ENCODE measurements at regions not wholly inside any gene's neighbourhood (a gene's known extent, or its start where the extent isn't known, plus 50 kb on each side); places are given as distances from the start of the nearest gene placed in this dataset.

DNA sequence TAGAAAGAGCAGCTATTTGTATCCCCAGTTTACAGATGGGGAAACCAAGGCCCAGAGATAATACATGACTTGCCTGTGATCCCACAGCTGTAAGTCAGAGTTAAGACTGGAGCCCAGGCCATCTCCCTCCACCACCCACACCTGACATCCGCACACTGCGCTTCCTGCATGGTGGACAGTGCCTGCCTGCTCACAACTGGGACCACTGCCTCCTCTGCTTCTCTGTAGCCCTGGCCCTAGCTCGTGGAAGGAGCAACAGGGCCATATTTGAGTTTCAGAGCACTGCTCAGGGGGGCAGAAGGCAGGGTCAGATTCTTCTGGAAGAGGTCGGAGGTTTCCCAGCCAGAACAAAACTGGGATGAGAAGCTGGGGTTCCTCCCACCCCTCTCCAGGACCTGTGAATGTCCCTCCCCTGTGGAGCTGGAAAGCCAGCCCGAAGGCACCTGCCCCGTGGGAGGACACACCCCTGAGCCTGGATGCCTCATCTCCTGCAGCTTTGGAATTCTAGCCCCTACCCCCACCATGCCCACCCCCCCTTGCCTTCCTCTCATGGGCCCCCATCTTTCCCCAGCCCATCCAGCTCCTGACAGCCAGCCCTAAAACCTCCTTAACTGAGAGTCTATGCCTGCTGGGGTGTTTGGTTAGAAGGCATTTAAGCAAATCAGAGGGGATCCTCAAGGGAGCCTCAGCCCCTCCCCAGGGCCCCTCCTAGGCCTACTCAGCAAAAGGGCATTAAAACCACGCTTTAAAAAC is 100.1 kb downstream of the TPRA1 start:
- Histone ChIP-seq H2AK5ac (ENCODE audit: low read depth, low read length) (no peak overlapping the region), H2BK20ac (ENCODE audit: low read depth, low read length) (no peak overlapping the region), H4K91ac (ENCODE audit: insufficient read depth, low read depth, low read length) (no peak overlapping the region), H3K9me1 (ENCODE audit: insufficient read depth, low read length) (no peaks in the 10 kb centered on the region), H2AFZ (replicated peaks; ENCODE audit: low read length, poor library complexity) (no peak overlapping the region), H3K9me3 (ENCODE audit: control insufficient read depth, insufficient read depth, low read length) (no peaks in the 10 kb centered on the region), H4K8ac (ENCODE audit: low read depth in 2 of 2, low read length in 2 of 2) (no peak overlapping the region), H3K36me3 (ENCODE audit: control insufficient read depth, insufficient read depth, low read length) (no peaks in the 10 kb centered on the region), H3K4me1 (ENCODE audit: control insufficient read depth, insufficient read depth, low read length) (no peaks in the 10 kb centered on the region), H2BK15ac (ENCODE audit: low read depth, low read length) (no peak overlapping the region), H2BK5ac (ENCODE audit: low read depth, low read length, poor library complexity, severe bottlenecking) (no peak overlapping the region), H3K27me3 (ENCODE audit: control insufficient read depth, insufficient read depth, low read length) (peaks cover 2% of the 10 kb centered on the region), H3K56ac (ENCODE audit: extremely low read depth, insufficient read depth, low read length) (no peak overlapping the region), H3K79me1 (ENCODE audit: low read depth in 1 of 2, low read length in 2 of 2) (no peaks in the 10 kb centered on the region), H2BK120ac (ENCODE audit: low read depth, low read length) (no peak overlapping the region), H2AK9ac (replicated peaks; ENCODE audit: low read depth, low read length, poor library complexity) (no peak overlapping the region), H3K27ac (ENCODE audit: insufficient read depth, low read length) (no peak overlapping the region), H3K14ac (replicated peaks; ENCODE audit: low read depth, low read length) (no peak overlapping the region), H3K4me3 (ENCODE audit: insufficient read depth, low read depth, low read length) (no peak overlapping the region), H4K20me1 (ENCODE audit: insufficient read depth, low read length) (no peaks in the 10 kb centered on the region), H3K23ac (ENCODE audit: low read depth, low read length) (no peak overlapping the region), H4K5ac (ENCODE audit: low read depth, low read length) (no peak overlapping the region), H3K4ac (ENCODE audit: low read depth, low read length) (no peak overlapping the region), H3K9ac (ENCODE audit: low read depth, low read length) (no peak overlapping the region), H3K18ac (ENCODE audit: low read depth, low read length) (no peak overlapping the region), H3K4me2 (ENCODE audit: low read depth, low read length) (no peak overlapping the region)
- TF ChIP-seq RFX5 (IDR thresholded peaks at IDR 0.05; ENCODE audit: low read depth, low read length) (no peak), SMC3 (IDR thresholded peaks at IDR 0.05; ENCODE audit: low read depth, low read length) (no peak), NFE2L2 (IDR thresholded peaks at IDR 0.05; ENCODE audit: low read depth, low read length) (no peak), CHD1 (IDR thresholded peaks at IDR 0.05; ENCODE audit: low read depth, low read length) (no peak), POLR2A (IDR thresholded peaks at IDR 0.05; ENCODE audit: low read depth, low read length) (no peak), BHLHE40 (IDR thresholded peaks at IDR 0.05; ENCODE audit: low read depth, low read length) (no peak), MXI1 (IDR thresholded peaks at IDR 0.05; ENCODE audit: borderline replicate concordance, low read depth, low read length) (no peak), RAD21 (IDR thresholded peaks at IDR 0.05; ENCODE audit: low read length) (no peak), MAZ (IDR thresholded peaks at IDR 0.05; ENCODE audit: borderline replicate concordance, low read depth, low read length) (no peak), FOS (IDR thresholded peaks at IDR 0.05; ENCODE audit: low read depth, low read length) (no peak), RCOR1 (IDR thresholded peaks at IDR 0.05; ENCODE audit: insufficient replicate concordance, low read length) (no peak), MAFK (IDR thresholded peaks at IDR 0.05; ENCODE audit: low read depth, low read length) (no peak), CEBPB (IDR thresholded peaks at IDR 0.05; ENCODE audit: low read depth, low read length) (no peak)
- TF ChIP-seq, protein P1, sequence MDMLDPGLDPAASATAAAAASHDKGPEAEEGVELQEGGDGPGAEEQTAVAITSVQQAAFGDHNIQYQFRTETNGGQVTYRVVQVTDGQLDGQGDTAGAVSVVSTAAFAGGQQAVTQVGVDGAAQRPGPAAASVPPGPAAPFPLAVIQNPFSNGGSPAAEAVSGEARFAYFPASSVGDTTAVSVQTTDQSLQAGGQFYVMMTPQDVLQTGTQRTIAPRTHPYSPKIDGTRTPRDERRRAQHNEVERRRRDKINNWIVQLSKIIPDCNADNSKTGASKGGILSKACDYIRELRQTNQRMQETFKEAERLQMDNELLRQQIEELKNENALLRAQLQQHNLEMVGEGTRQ (IDR thresholded peaks at IDR 0.05; ENCODE audit: low read depth, low read length): no peak
- TF ChIP-seq, protein P2, sequence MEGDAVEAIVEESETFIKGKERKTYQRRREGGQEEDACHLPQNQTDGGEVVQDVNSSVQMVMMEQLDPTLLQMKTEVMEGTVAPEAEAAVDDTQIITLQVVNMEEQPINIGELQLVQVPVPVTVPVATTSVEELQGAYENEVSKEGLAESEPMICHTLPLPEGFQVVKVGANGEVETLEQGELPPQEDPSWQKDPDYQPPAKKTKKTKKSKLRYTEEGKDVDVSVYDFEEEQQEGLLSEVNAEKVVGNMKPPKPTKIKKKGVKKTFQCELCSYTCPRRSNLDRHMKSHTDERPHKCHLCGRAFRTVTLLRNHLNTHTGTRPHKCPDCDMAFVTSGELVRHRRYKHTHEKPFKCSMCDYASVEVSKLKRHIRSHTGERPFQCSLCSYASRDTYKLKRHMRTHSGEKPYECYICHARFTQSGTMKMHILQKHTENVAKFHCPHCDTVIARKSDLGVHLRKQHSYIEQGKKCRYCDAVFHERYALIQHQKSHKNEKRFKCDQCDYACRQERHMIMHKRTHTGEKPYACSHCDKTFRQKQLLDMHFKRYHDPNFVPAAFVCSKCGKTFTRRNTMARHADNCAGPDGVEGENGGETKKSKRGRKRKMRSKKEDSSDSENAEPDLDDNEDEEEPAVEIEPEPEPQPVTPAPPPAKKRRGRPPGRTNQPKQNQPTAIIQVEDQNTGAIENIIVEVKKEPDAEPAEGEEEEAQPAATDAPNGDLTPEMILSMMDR (conservative IDR thresholded peaks at IDR 0.05; ENCODE audit: low read depth, low read length): no peak
- TF ChIP-seq, protein P3, sequence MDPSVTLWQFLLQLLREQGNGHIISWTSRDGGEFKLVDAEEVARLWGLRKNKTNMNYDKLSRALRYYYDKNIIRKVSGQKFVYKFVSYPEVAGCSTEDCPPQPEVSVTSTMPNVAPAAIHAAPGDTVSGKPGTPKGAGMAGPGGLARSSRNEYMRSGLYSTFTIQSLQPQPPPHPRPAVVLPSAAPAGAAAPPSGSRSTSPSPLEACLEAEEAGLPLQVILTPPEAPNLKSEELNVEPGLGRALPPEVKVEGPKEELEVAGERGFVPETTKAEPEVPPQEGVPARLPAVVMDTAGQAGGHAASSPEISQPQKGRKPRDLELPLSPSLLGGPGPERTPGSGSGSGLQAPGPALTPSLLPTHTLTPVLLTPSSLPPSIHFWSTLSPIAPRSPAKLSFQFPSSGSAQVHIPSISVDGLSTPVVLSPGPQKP (IDR thresholded peaks at IDR 0.05; ENCODE audit: borderline replicate concordance, low read depth, low read length): no peak
- DNase-seq (no peak), ATAC-seq (ENCODE audit: low read depth) (no peak)
- POLR2A ChIA-PET (ENCODE audit: unreplicated experiment): no interaction called here
- BruUV-seq (replicated peaks): no TSS peak
- 20% methylated on average over 1 of the region's 7 CpGs; no CpG with 5 or more reads in 1 of the 2 experiments for WGBS, 2 experiments (ENCODE audit: extremely low coverage in 2 of 2, insufficient read length in 1 of 2)
- intact Hi-C loops (cut with micrococcal nuclease) (no loop called here), in situ Hi-C loops (cut with MboI; ENCODE audit: low sequenced_read_pairs) (no loop called here), dilution Hi-C loops (cut with HindIII; ENCODE audit: low sequenced_read_pairs, unreplicated experiment) (no loop called here)
- CTCF ChIA-PET: no interaction called here

Measured in IMR-90 (cell line).